ENCODE measurements at regions not wholly inside any gene's neighbourhood (a gene's known extent, or its start where the extent isn't known, plus 50 kb on each side); places are given as distances from the start of the nearest gene placed in this dataset.

GRCh38 chr6:149185799-149186357 is 131.6 kb upstream of the TAB2 start:
- no peak for DNase-seq

DNA sequence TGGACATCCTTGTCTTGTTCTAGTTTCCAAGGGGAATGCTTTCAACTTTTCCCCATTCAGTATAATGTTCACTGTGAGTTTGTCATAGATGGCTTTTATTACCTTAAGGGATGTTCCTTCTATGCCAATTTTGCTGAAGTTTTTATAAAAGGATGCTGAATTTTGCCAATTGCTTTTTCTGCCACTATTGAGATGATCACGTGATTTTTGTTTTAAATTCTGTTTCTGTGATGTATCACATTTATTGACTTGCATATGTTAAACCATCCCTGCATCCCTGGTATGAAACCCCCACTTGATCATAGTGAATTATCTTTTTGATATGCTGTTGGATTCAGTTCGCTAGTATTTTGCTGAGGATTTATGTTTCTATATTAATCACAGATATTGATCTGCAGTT is 130.6 kb upstream of the TAB2 start:
- DNase-seq: no peak

- DNase-seq: no peak
Observed at GRCh38 chr6:149190224-149190831, 127.2 kb upstream of the TAB2 start.

DNA sequence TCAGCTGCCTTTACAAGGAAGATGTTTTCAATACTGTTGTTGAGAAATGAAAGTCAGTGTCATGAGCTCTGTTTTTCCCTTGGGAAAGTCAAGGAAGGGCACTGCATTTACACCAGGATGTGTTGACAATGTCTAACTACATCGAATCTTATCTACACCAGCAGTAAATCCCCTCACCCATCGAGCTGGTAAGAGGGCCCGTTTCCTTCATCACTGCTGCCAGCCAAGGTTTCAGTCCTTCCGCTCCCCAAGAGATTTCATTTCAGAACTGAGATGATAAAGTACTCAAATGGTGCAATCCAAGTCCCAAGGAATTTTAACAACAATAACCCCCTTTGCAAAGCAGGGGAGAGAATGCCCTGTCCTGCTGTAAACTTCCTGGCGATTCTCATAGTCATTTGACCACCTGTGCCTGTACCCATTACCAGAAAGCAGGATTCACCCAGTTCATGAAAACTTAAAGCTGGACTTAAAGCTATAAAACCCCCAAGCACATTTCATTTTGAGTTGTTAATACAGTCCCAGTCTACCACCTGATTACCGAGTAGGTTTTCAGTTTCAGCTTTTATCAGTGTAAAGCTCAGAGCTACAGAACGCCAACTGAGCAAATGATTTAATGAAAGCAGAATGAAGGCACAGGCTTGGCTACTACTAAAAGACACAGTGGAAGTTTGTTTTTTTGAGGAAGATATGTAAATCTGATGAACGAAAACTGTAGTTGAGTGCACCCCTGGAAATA is 122.5 kb upstream of the TAB2 start:
- DNase-seq: no peak

GRCh38 chr6:149196091-149196490 is 121.4 kb upstream of the TAB2 start:
- DNase-seq: no peak

DNA sequence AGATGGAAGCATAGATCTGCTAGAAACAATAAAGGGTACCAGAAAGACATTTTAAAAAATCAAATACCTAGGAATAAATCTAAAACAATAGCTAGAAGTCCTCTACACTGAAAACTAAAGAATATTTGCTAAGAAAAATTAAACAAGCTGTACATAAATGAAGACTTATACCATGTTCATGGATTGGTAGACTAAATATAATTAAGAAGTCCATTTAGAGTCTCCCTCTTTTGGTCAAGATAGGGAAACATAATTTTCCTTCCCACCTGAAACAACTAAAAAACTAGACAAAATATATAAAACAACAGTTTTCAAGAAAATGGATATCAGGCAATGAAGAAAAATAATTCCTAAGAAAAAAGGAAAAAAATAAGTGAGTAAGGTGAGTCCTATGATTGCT is 120.0 kb upstream of the TAB2 start:
- DNase-seq: no peak

GRCh38 chr6:149198265-149198664 is 119.2 kb upstream of the TAB2 start:
- DNase-seq: no peak

DNA sequence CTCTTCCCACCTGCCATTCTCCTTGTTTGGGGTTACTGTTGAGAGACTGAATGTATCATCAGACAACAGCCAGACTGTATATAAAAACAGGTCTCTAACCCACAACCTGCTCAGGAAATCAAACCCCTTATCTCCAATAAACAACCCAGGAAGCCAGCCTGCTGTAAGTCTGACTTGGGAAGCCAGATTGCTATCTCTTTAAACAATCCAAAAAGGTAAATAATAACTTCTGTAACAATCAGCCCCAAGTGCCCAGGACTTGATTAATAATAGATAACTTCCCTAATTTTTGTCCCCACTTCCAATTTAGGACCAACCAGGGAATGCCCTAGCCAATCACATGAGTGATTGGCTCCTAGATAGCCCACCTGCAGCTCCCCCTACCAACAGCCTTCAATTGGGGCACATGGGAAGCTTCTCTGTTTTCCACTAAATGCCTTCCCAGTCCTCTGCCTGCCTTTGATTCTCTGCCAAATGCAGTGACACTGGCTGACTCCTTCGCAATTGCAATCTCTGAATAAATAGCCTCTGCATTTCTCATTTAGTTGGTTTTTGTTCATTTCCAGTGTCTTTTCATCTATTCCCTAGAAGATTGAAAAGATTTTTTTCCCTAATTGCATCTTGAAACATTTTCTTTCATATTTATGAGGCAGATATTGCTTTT is 117.1 kb upstream of the TAB2 start:
- DNase-seq: no peak

DNA sequence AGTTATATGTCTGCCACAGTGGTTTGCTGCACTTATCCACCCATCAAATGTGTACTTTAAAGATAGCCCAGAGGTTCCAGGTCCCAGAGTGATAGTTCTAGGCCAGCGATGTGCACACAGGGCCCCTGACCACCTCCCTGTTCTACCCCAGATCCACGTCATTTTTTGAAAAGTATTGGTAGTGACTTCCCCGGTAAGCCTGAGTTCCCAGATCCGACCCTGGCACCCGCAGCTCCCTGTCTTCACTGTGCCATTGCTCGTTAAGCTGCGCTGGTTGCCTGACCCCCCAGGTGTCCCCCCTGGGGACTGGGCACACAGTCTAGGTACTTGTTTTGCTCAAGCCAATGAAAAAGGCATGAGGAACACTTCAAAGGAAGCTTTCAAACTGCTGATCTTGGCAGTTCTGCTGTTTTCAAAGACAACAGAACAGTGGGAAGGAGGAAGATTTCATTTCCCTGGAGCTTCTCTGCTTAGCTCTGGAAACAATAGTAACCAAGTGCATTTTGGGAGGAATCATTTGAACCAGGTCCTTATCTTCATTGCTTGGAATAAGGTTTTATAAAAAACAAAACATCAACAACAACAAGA is 116.3 kb upstream of the TAB2 start:
- no peak for DNase-seq

GRCh38 chr6:149202100-149202499 is 115.4 kb upstream of the TAB2 start:
- DNase-seq: no peak

DNA sequence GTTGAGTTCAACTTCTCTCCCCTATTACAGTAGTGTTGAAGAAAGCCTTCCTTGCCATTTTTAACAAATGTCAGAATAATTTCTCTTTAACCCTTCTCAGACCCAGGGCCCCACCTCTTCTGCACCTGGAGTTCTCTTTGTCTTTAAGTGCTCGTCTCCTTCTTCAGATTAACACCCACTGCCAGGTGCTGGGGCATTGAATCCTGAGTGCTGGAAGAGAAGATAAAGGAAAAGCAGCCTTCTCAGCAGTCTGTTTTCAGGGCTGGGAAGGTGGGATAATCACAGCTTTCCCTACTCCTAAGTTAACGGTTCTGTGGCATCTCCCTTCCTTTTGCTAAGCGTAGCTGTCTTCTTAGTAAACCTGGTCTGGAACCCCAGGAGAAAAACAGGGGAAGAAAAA is 114.6 kb upstream of the TAB2 start:
- DNase-seq: no peak

- no peak for DNase-seq
Observed at GRCh38 chr6:149203509-149203908, 114.0 kb upstream of the TAB2 start.

DNA sequence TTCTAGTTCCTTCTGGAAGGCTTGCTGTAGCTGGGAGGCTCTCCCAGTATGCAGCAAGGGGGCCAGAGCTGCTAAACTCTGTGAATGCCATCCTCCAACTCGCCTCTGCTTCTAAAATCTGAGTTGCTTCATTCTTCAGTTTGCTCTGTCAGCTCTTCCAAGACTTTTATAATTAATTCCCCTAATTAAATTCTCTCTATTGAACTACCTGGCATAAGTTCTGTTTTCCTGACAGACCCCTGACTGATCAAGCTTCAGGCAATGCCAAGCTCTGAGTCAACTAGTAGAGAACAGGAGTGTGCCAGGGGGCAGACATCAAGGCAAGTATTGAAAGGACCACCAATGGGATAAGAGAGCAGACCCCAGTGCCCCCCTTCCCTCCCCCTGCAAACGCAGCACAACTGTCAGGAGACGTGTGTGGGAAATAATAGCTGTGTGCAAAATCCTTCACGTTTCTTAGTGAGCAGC is 109.3 kb upstream of the TAB2 start:
- no peak for DNase-seq

DNA sequence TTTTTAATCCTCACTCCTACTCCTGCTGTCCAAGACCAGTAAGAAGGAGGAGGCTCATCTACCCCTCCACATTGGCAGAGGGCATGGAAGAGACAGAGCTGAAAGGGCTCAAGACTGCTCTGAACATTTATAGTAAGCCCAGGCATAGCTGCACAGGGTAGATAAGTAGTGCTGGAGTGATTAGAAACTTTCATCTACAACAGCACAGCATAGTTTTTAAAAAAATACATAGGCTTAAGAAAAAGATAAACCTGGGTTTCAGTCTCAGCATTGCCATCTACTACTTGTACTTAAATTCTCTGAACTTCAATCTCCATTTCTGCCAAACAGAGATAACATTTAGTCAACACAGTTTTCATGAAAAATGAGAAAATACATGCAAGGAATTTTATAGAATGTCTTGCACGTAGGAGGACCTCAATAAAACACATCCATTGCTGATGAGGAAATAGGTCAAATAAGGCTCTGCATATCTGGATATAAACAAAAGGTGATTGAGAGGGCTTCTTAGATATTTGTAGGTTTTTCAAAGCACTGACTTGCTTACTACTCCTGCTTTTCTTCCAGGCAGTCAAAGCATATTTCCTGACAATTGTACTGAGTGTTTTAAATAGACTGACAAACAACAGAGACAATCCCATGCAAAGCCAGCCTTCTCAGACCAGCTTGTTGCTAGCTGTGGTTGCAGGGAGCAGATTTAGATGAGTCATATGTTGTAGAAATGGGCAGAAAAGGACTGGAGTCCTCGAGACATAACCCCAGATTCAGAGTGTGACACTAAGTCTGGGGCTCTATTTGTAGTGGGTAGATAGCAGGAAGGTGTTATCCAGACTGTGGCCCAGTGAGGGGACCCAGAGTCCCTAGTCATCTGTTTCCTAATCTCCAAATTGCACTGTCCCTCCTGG is 107.4 kb upstream of the TAB2 start:
- no peak for DNase-seq

GRCh38 chr6:149211046-149211571 is 106.4 kb upstream of the TAB2 start:
- no peak for DNase-seq

- no peak for DNase-seq
Observed at GRCh38 chr6:149212206-149212605, 105.3 kb upstream of the TAB2 start.

DNA sequence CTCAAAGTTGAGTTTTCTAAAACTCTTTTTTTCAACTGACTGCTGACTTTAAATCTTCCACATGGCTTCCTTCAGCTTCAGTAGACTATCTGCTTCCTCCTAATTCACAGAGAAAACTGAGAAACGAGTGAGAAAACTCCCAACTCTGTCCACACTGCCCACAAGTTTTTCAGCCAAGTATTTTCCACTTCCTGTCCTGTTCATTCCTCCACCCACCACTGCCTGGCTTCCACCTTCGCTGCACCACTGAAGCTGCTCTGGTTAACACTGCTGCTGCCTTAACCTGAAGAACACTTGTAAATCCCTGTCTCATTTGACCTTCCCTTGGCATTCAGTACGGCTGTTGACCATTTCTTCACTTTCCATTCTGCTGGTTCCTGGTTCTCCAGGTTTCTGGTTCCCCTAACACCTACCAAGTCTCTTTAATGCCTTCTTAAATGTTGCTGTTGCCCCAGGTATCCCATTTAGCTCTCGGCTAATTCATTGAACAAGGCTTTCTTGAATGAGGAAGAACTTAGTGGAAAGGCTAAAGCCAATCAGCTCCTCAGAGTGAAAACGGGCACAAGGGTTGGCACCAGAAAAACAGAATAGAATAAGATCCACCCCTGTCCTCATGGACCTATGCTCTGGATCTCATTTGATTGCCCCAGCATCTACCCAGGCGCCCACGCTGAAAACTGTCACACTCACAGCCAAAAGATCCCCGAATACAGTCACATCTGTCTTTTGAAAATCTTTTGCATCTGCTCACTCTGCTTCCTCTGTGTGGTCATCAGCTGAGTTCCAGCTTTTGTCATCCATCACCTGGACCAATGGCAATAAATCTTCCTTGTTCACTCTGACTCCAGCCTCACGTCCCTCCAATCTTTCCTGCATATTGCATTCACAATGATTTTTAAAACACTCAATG is 104.4 kb upstream of the TAB2 start:
- DNase-seq: no peak

GRCh38 chr6:149213829-149214228 is 103.7 kb upstream of the TAB2 start:
- DNase-seq: no peak

DNA sequence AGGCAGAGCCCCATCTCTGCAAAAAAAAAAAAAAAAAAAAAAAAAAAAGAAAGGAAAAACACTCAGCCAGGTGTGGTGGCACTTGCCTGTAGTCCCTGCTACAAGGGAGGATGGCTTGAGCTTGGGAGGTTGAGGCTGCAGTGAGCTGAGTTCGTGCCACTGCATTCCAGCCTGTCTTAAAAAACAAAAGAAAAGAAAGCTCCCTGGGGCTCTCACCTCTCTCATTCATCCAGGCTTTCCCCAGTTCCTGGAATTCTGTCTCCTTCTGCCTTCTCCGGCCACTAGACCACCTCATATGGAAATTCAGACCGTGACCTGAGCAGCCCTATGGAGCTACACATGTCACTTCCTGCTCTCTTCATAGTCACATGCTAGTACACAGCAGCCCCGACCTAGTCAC is 101.1 kb upstream of the TAB2 start:
- DNase-seq: no peak

DNA sequence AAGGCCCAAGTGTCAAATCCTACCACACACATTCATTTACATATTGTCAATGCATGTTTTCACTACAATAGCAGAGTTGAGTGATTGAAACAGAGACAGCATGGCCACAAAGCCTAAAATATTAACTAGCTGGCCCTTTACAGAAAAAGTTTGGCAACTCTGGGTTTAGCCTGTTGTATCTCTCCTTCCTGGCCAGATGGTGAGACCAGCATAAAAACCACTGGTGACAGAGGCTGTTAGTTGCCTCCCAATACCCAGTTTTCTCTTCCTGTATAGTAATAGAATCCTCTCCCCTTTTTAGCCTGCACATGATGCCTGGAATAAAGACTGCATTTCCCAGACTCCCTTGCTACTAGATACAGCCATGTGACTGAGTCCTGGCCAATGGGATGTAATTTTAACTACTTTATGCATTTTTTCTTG is 100.0 kb upstream of the TAB2 start:
- DNase-seq: no peak

DNA sequence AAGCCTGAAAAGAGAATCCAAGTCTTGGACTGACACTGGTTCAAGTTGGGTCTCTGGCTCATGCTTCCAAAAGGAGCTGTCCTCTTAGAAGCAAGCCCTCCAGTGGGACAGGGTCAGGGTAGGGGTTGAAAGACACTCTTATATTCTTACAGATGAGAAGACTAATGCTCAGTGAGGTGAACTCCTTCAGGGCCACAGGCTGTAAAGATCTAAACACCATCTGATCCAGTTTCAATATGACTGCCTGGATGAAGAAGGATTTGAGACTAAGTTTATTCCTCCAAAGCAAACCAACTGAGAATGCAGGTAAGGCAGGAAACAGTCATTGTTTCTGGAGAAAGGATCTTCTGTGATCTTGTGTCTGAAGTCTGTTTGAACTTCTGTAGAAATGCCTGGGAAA is 99.0 kb upstream of the TAB2 start:
- DNase-seq: no peak
